Smooth muscle cell (in vitro differentiated cells): ENCODE measurements at regions not wholly inside any gene's neighbourhood (a gene's known extent, or its start where the extent isn't known, plus 50 kb on each side); places are given as distances from the start of the nearest gene placed in this dataset.

Experiments
- DNase-seq: peaks from one replicate; lab custom pipeline; 2025; ENCODE audit not compliant: unreplicated experiment; lab: John Stamatoyannopoulos, UW
- H2AFZ ChIP-seq: fragments of 200-600 bp; sonication (generic); 2 replicates; pipeline ENCODE4 v1.6.0; 2016; ENCODE audit warnings: antibody characterized with exemption, low read depth, mild to moderate bottlenecking
- H3F3A ChIP-seq: fragments of 200-600 bp; sonication (generic); 2 replicates; pipeline ENCODE4 v1.6.0; 2017; ENCODE audit warnings: antibody characterized with exemption, low read depth
- H3K27ac ChIP-seq: fragments of 200-600 bp; sonication (generic); 2 replicates; pipeline ENCODE4 v1.5.1; 2016; ENCODE audit warnings: low read depth, mild to moderate bottlenecking
- H3K27me3 ChIP-seq: fragments of 200-600 bp; sonication (generic); 2 replicates; pipeline ENCODE4 v1.6.1; 2016; ENCODE audit warnings: low read depth, mild to moderate bottlenecking
- H3K36me3 ChIP-seq: fragments of 200-600 bp; sonication (generic); 2 replicates; pipeline ENCODE4 v1.5.1; 2016; ENCODE audit warnings: low read depth
- H3K4me1 ChIP-seq: fragments of 200-600 bp; sonication (generic); 2 replicates; pipeline ENCODE4 v1.5.1; 2016; ENCODE audit warnings: low read depth
- H3K4me2 ChIP-seq: fragments of 200-600 bp; sonication (generic); 2 replicates; pipeline ENCODE4 v1.6.0; 2016; ENCODE audit warnings: mild to moderate bottlenecking
- H3K4me3 ChIP-seq: fragments of 200-600 bp; sonication (generic); 2 replicates; pipeline ENCODE4 v1.5.1; 2016; ENCODE audit warnings: mild to moderate bottlenecking
- H3K79me2 ChIP-seq: fragments of 200-600 bp; sonication (generic); 2 replicates; pipeline ENCODE4 v1.6.0; 2016; ENCODE audit warnings: low read depth, mild to moderate bottlenecking
- H3K9ac ChIP-seq: fragments of 200-600 bp; sonication (generic); 2 replicates; pipeline ENCODE4 v1.6.0; 2016; ENCODE audit warnings: low read depth
- H3K9me3 ChIP-seq: fragments of 200-600 bp; sonication (generic); replicated peaks from 2 replicates; pipeline ENCODE4 v1.5.1; 2016; ENCODE audit warnings: low read depth
- H4K20me1 ChIP-seq: fragments of 200-600 bp; sonication (generic); 2 replicates; pipeline ENCODE4 v1.6.0; 2016; ENCODE audit warnings: low read depth
- WGBS: methylation state at CpG from one replicate; pipeline ENCODE4 v1.1.7; 2016; ENCODE audit warnings: low lambda C conversion rate; 5-methylcytosine and 5-hydroxymethylcytosine counted together
- TF ChIP-seq, protein P1 (sequence below): fragments of 200-600 bp; sonication (generic); IDR thresholded peaks from 2 replicates; pipeline ENCODE4 v1.5.1; 2017; ENCODE audit warnings: borderline replicate concordance, mild to moderate bottlenecking, antibody characterized with exemption; ENCODE audit not compliant: insufficient read depth, poor library complexity, severe bottlenecking

DNA sequence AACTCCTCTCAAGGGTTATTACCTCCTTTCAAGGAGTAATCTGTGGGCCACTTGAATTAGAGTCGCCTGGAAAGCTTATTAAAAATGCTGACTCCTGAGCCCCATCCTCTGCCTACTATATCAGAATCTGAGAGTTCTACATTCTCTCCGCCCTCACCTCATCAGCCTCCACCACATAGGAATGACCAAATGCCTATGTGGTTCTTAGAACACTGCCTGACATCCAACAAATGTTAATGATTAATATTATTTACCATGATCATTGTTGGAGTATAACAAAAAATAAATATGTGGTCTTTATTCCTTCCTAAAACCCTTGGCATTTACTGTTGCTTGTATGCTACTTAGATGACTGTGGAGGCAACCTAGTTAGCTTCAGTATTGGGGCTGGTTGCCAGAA, 91.9 kb downstream of the BBS10 start:
- Histone ChIP-seq H4K20me1 (no peaks in the 10 kb centered on the region), H3K27me3 (no peaks in the 10 kb centered on the region), H3K9me3 (no peaks in the 10 kb centered on the region), H2AFZ (no peak overlapping the region), H3K27ac (no peak overlapping the region), H3K79me2 (no peaks in the 10 kb centered on the region), H3K36me3 (no peaks in the 10 kb centered on the region), H3F3A (no peaks in the 10 kb centered on the region), H3K9ac (no peak overlapping the region), H3K4me3 (no peak overlapping the region), H3K4me2 (no peak overlapping the region), H3K4me1 (peaks cover 18% of the 10 kb centered on the region)
- no peak for DNase-seq
- WGBS, result 100% methylated on average over 2 of the region's 2 CpGs
- TF ChIP-seq, protein P1, sequence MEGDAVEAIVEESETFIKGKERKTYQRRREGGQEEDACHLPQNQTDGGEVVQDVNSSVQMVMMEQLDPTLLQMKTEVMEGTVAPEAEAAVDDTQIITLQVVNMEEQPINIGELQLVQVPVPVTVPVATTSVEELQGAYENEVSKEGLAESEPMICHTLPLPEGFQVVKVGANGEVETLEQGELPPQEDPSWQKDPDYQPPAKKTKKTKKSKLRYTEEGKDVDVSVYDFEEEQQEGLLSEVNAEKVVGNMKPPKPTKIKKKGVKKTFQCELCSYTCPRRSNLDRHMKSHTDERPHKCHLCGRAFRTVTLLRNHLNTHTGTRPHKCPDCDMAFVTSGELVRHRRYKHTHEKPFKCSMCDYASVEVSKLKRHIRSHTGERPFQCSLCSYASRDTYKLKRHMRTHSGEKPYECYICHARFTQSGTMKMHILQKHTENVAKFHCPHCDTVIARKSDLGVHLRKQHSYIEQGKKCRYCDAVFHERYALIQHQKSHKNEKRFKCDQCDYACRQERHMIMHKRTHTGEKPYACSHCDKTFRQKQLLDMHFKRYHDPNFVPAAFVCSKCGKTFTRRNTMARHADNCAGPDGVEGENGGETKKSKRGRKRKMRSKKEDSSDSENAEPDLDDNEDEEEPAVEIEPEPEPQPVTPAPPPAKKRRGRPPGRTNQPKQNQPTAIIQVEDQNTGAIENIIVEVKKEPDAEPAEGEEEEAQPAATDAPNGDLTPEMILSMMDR, result no peak

- Histone ChIP-seq H3K9me3 (no peaks in the 10 kb centered on the region), H3K4me3 (no peak overlapping the region), H3K36me3 (no peaks in the 10 kb centered on the region), H3K27ac (no peak overlapping the region), H3K79me2 (no peaks in the 10 kb centered on the region), H3F3A (no peaks in the 10 kb centered on the region), H2AFZ (no peak overlapping the region), H4K20me1 (no peaks in the 10 kb centered on the region), H3K4me2 (no peak overlapping the region), H3K4me1 (peaks cover 18% of the 10 kb centered on the region), H3K27me3 (no peaks in the 10 kb centered on the region), H3K9ac (no peak overlapping the region)
- 100% methylated on average over 2 of the region's 2 CpGs for WGBS
- DNase-seq, result no peak
- TF ChIP-seq, protein P1, result no peak
Observed at GRCh38 chr12:76255692-76256091, 92.5 kb downstream of the BBS10 start.

DNA sequence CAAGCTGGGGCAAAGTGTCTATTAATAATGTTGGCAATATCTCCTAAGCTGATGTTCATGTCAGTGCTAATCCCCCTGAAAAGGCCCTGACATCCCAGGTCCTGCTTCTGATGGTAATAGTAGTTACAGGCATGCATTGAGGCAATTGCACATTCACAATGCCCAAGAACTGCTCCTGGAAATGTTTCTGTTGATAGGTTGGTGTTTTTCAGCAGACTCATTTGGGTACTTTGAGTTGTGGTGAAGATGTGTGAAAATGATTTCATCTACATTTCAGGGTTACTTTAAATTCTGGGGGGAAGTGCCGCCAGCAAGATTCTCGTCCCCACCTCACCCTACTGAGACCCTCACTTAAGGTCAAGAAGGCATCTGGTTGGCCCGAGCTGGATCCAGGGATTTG, 92.9 kb downstream of the BBS10 start:
- Histone ChIP-seq H3K27me3 (no peaks in the 10 kb centered on the region), H3K79me2 (no peaks in the 10 kb centered on the region), H3K9ac (no peak overlapping the region), H3K27ac (no peak overlapping the region), H3K4me2 (no peak overlapping the region), H3F3A (no peaks in the 10 kb centered on the region), H4K20me1 (no peaks in the 10 kb centered on the region), H3K9me3 (no peaks in the 10 kb centered on the region), H3K4me3 (no peak overlapping the region), H2AFZ (no peak overlapping the region), H3K4me1 (peaks cover 16% of the 10 kb centered on the region), H3K36me3 (no peaks in the 10 kb centered on the region)
- TF ChIP-seq, protein P1, result no peak
- 99% methylated on average over 3 of the region's 3 CpGs for WGBS
- DNase-seq, result no peak

DNA sequence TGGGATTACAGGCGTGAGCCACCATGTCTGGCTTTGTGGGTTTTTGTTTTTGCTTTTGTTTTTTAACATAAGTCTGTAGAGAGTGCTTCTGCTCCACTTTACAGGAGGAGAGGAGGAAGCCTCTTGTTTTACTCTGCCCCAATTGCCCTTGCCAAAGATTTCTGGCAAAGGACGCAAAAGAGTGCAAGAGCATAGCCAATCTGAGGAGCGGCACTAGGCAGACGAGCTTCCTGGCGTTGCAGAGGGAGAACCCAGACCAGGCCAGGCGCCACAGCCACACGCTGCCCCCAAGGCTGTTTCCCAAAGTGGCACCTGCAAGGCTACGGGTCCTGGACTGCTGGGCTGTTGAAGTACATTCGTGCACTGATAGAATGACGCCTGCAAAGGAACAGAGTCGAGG, 96.2 kb downstream of the BBS10 start:
- H3K9ac ChIP-seq, result no peak overlapping the region
- DNase-seq, result no peak
- H3K4me3 ChIP-seq, result no peak overlapping the region
- no peak overlapping the region for H2AFZ ChIP-seq
- TF ChIP-seq, protein P1, result no peak
- H3K27me3 ChIP-seq, result no peaks in the 10 kb centered on the region
- H3K79me2 ChIP-seq, result no peaks in the 10 kb centered on the region
- no peak overlapping the region for H3K4me2 ChIP-seq
- no peaks in the 10 kb centered on the region for H3K36me3 ChIP-seq
- no peaks in the 10 kb centered on the region for H3K4me1 ChIP-seq
- WGBS, result 98% methylated on average over 11 of the region's 11 CpGs
- no peaks in the 10 kb centered on the region for H3K9me3 ChIP-seq
- H4K20me1 ChIP-seq, result no peaks in the 10 kb centered on the region
- no peaks in the 10 kb centered on the region for H3F3A ChIP-seq
- no peak overlapping the region for H3K27ac ChIP-seq
